Skeletal muscle tissue (tissue), 3 donors: ENCODE measurements at regions not wholly inside any gene's neighbourhood (a gene's known extent, or its start where the extent isn't known, plus 50 kb on each side); places are given as distances from the start of the nearest gene placed in this dataset.

ENCODE experiments used
- H3K27ac ChIP-seq: one replicate; pipeline ENCODE4 v1.7.0; 2013; ENCODE audit warnings: mild to moderate bottlenecking, low read depth, low read length, inconsistent platforms
- H3K27me3 ChIP-seq, 3 donors: one replicate each; pipeline ENCODE4 v1.7.0; 2013; ENCODE audit warnings: low read length in 3 of 3; ENCODE audit not compliant: control insufficient read depth in 3 of 3, insufficient read depth in 3 of 3
- H3K36me3 ChIP-seq, 3 donors: one replicate each; pipeline ENCODE4 v1.7.0; 2013; ENCODE audit warnings: low read length in 3 of 3; ENCODE audit not compliant: control insufficient read depth in 3 of 3, insufficient read depth in 3 of 3
- H3K4me1 ChIP-seq, 3 donors: one replicate each; pipeline ENCODE4 v1.7.0; 2013; ENCODE audit warnings: low read length in 3 of 3, mild to moderate bottlenecking in 3 of 3; ENCODE audit not compliant: control insufficient read depth in 3 of 3, insufficient read depth in 3 of 3
- H3K4me3 ChIP-seq, 3 donors: one replicate each; pipeline ENCODE4 v1.7.0; 2013; ENCODE audit warnings: low read length in 3 of 3
- H3K9ac ChIP-seq, 3 donors: one replicate each; pipeline ENCODE4 v1.7.0; 2013; ENCODE audit warnings: low read length in 3 of 3, mild to moderate bottlenecking in 3 of 3, moderate library complexity in 2 of 3, low read depth in 1 of 3
- H3K9me3 ChIP-seq, 3 donors: one replicate each; pipeline ENCODE4 v1.7.0; 2013; ENCODE audit warnings: low read length in 3 of 3; ENCODE audit not compliant: control insufficient read depth in 3 of 3
- donor health status: Osteomylitis.

DNA sequence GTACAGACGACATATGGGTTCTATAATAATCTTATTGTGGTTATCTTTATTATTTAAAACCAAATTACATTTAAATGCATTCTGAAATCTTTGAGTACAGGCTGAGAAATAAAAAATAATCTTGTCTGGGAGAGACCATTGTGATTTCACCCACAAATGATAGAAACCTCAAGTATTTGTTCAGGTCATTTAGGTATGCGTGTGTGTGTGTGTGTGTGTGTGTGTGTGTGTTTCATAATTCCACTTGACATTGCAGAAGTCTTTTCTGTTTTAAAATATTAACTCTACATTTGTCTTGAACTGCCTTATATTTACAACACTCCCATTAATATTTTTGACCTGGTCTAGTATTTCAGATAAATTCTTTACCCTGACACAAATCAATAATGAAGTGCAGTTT is 126.9 kb downstream of the SPRY2 start:
- H3K4me1 ChIP-seq = no peaks in the 10 kb centered on the region
- H3K9ac ChIP-seq = no peak overlapping the region
- H3K27me3 ChIP-seq = no peaks in the 10 kb centered on the region
- H3K36me3 ChIP-seq = no peaks in the 10 kb centered on the region
- no peak overlapping the region for H3K4me3 ChIP-seq
- no peak overlapping the region for H3K27ac ChIP-seq
- no peaks in the 10 kb centered on the region for H3K9me3 ChIP-seq

DNA sequence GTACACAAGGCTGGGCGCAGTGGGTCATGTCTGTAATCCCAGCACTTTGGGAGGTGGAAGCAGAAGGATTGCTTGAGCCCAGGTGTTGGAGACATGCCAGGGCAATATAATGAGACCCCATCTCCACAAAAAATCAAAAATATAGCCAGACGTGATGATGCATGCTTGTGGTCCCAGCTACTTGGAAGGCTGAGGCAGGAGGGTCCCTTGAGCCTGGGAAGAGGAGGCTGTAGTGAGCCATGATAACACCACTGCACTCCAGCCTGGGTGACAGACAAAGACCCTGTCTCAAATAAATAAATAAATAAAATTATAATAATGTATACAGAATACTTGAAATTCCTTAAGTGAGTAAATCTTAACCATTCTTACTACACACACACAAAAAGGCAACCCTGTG is 127.7 kb downstream of the SPRY2 start:
- Histone ChIP-seq H3K27me3 (no peaks in the 10 kb centered on the region), H3K36me3 (no peaks in the 10 kb centered on the region), H3K9ac (no peak overlapping the region), H3K27ac (no peak overlapping the region), H3K9me3 (no peaks in the 10 kb centered on the region), H3K4me1 (no peaks in the 10 kb centered on the region), H3K4me3 (no peak overlapping the region)

GRCh38 chr13:80211566-80211965 is 129.4 kb downstream of the SPRY2 start:
- Histone ChIP-seq H3K27ac (no peak overlapping the region), H3K9ac (no peak overlapping the region), H3K4me1 (no peaks in the 10 kb centered on the region), H3K36me3 (no peaks in the 10 kb centered on the region), H3K4me3 (no peak overlapping the region), H3K27me3 (no peaks in the 10 kb centered on the region), H3K9me3 (no peaks in the 10 kb centered on the region)

DNA sequence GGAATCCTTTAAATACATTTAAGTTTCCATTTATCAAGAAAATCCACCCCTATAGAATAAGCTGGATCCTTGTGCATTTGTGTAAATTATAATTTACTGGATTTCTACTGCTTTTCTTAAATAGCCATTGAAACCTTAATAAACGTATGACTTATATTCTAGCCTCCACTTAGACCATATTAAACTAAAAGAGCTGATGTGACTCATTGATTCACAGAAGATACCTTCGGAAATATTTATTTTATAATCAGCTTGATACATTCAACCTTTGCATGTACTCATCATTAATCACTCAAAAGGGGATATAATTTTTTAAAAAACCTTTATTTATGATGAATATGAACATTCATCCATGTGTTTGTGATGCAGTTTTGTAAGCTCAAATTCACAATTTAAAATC is 136.3 kb downstream of the SPRY2 start:
- Histone ChIP-seq H3K36me3 (no peaks in the 10 kb centered on the region), H3K4me3 (no peak overlapping the region), H3K4me1 (no peaks in the 10 kb centered on the region), H3K27me3 (no peaks in the 10 kb centered on the region), H3K27ac (no peak overlapping the region), H3K9ac (no peak overlapping the region), H3K9me3 (no peaks in the 10 kb centered on the region)

DNA sequence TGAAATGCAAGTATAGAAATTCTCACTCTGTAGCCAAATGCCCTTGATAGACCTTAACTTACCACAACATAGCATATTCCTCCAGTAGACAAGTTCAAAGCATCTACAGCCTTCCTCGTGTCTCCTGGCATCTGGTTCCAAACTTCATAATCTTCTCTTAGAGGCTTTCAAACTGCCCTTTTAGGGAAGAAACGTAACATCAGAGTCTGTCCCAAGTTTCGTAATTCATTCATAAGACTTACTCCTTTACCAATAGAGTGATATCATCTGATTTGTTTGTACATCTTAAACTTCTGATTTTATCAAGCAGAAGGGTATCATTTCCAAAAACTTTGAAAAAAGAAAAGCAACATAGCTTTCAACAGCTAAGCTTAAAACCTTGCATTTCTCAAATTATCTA is 137.4 kb downstream of the SPRY2 start:
- Histone ChIP-seq H3K9ac (no peak overlapping the region), H3K4me3 (no peak overlapping the region), H3K9me3 (no peaks in the 10 kb centered on the region), H3K4me1 (no peaks in the 10 kb centered on the region), H3K27me3 (no peaks in the 10 kb centered on the region), H3K36me3 (no peaks in the 10 kb centered on the region), H3K27ac (no peak overlapping the region)

DNA sequence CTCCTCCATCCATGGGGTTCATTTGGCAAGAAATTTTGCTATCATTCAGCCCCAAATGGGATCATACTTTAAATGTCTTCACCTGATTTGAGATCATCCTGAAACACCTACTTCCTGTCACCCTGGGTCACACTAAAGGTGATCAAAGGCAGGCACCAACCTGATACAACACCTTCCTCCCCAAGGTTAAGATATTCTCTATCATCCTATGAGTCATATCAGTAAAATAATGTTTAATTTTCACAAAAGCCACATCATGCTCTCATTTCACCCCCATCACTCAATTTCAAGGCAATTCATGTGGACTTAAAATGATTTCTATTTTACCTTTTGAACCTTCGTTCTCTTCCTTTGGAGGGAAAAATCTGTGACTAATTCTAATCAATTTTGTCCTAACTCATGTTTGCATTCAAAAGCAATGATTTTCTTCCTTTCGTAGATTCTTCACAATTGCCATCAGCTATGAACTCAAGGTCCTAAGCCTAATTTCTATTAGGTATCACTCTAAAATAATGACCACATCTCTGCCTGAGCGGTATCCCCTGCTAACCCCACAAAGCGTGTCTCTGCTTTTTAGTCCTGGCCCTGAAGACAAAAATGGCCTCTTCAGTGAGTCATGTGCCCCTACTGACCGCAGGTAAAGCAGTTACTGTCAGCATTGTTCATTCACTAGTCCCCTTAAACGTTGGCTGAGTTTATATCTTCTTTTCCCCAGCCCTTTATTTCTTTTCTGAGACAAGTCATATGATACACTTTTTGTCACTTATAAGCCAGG is 139.0 kb downstream of the SPRY2 start:
- no peak overlapping the region for H3K27ac ChIP-seq
- H3K27me3 ChIP-seq = no peaks in the 10 kb centered on the region
- no peak overlapping the region for H3K9ac ChIP-seq
- no peak overlapping the region for H3K4me3 ChIP-seq
- H3K9me3 ChIP-seq = no peaks in the 10 kb centered on the region
- H3K36me3 ChIP-seq = no peaks in the 10 kb centered on the region
- H3K4me1 ChIP-seq = no peaks in the 10 kb centered on the region

- Histone ChIP-seq H3K4me3 (no peak overlapping the region), H3K36me3 (no peaks in the 10 kb centered on the region), H3K27me3 (no peaks in the 10 kb centered on the region), H3K9ac (no peak overlapping the region), H3K27ac (no peak overlapping the region), H3K4me1 (no peaks in the 10 kb centered on the region), H3K9me3 (no peaks in the 10 kb centered on the region)
Measured at GRCh38 chr13:80199585-80200292, 141.2 kb downstream of the SPRY2 start.

- H3K36me3 ChIP-seq = no peaks in the 10 kb centered on the region
- no peaks in the 10 kb centered on the region for H3K9me3 ChIP-seq
- no peak overlapping the region for H3K27ac ChIP-seq
- no peak overlapping the region for H3K9ac ChIP-seq
- no peak overlapping the region for H3K4me3 ChIP-seq
- H3K4me1 ChIP-seq = no peaks in the 10 kb centered on the region
- H3K27me3 ChIP-seq = no peaks in the 10 kb centered on the region
Measured at GRCh38 chr13:80199067-80199466, 141.9 kb downstream of the SPRY2 start.

GRCh38 chr13:80196756-80197155 is 144.2 kb downstream of the SPRY2 start:
- Histone ChIP-seq H3K9me3 (no peaks in the 10 kb centered on the region), H3K36me3 (no peaks in the 10 kb centered on the region), H3K27me3 (no peaks in the 10 kb centered on the region), H3K9ac (no peak overlapping the region), H3K4me3 (no peak overlapping the region), H3K4me1 (no peaks in the 10 kb centered on the region), H3K27ac (no peak overlapping the region)

DNA sequence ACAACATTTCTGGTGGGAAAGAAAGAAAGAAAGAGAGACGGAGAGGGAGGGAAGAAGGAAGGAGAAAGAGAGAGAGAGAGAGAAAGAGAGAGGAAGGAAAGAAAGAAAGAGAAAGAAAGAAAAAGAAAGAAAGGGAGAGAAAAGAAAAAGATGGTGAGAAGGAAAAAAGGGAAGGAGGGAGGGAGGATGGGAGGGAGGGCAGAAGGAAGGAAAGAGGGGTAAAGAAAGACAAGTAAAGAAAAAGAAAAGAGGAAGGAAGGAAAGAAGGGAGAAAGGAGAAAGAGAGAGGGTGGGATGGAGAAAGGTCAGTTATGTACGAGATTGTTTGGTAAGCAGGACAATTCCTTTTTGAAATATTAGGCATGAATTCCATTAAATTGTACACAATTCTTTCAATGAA is 145.3 kb downstream of the SPRY2 start:
- Histone ChIP-seq H3K27ac (no peak overlapping the region), H3K4me3 (no peak overlapping the region), H3K9me3 (no peaks in the 10 kb centered on the region), H3K9ac (no peak overlapping the region), H3K4me1 (no peaks in the 10 kb centered on the region), H3K27me3 (no peaks in the 10 kb centered on the region), H3K36me3 (no peaks in the 10 kb centered on the region)
